ENCODE measurements at regions not wholly inside any gene's neighbourhood (a gene's known extent, or its start where the extent isn't known, plus 50 kb on each side); places are given as distances from the start of the nearest gene placed in this dataset.

GRCh38 chr12:24416423-24417109, 467.1 kb upstream of the SOX5 start:
- TF ChIP-seq ZFP36 (IDR thresholded peaks at IDR 0.05; ENCODE audit: low read depth, low read length, partially characterized antibody) (no peak), POLR2AphosphoS5 (IDR thresholded peaks at IDR 0.05; ENCODE audit: control insufficient read depth, insufficient read depth, low read depth, low read length) (no peak), ZBTB2 (IDR thresholded peaks at IDR 0.05) (no peak), ETV6 (IDR thresholded peaks at IDR 0.05; ENCODE audit: borderline replicate concordance in 1 of 2, low read depth in 2 of 2, low read length in 1 of 2) (no peak), ETV6 (CRISPR knock-in tag; IDR thresholded peaks at IDR 0.05; ENCODE audit: borderline replicate concordance) (no peak), TBP (optimal IDR thresholded peaks at IDR 0.05; ENCODE audit: low read depth, low read length) (no peak), ZNF121 (CRISPR knock-in tag; conservative IDR thresholded peaks at IDR 0.05) (no peak), KLF1 (tag; IDR thresholded peaks at IDR 0.05) (no peak), ZBTB34 (CRISPR knock-in tag; IDR thresholded peaks at IDR 0.05) (no peak), NR3C1 (CRISPR knock-in tag; IDR thresholded peaks at IDR 0.05) (no peak), KLF16 (IDR thresholded peaks at IDR 0.05) (no peak)
- TF ChIP-seq, protein P1, sequence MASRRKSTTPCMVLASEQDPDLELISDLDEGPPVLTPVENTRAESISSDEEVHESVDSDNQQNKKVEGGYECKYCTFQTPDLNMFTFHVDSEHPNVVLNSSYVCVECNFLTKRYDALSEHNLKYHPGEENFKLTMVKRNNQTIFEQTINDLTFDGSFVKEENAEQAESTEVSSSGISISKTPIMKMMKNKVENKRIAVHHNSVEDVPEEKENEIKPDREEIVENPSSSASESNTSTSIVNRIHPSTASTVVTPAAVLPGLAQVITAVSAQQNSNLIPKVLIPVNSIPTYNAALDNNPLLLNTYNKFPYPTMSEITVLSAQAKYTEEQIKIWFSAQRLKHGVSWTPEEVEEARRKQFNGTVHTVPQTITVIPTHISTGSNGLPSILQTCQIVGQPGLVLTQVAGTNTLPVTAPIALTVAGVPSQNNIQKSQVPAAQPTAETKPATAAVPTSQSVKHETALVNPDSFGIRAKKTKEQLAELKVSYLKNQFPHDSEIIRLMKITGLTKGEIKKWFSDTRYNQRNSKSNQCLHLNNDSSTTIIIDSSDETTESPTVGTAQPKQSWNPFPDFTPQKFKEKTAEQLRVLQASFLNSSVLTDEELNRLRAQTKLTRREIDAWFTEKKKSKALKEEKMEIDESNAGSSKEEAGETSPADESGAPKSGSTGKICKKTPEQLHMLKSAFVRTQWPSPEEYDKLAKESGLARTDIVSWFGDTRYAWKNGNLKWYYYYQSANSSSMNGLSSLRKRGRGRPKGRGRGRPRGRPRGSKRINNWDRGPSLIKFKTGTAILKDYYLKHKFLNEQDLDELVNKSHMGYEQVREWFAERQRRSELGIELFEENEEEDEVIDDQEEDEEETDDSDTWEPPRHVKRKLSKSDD (conservative IDR thresholded peaks at IDR 0.05; ENCODE audit: low read length): no peak
